Osteoblast (primary cell): ENCODE measurements at regions not wholly inside any gene's neighbourhood (a gene's known extent, or its start where the extent isn't known, plus 50 kb on each side); places are given as distances from the start of the nearest gene placed in this dataset.
A peak's percentile ranks its signal among the peaks of the same experiment; 100 is the strongest.

Source experiments
- DNase-seq: peaks from one replicate; pipeline ENCODE4 v3.0.0; 2011; ENCODE audit warnings: low spot score, mixed read lengths; ENCODE audit not compliant: insufficient read length; ENCODE audit errors: missing footprints
- H2AFZ ChIP-seq: 2 replicates; pipeline ENCODE4 v1.6.0; 2011; ENCODE audit warnings: mild to moderate bottlenecking, low read length
- H3K27ac ChIP-seq: 2 replicates; pipeline ENCODE4 v1.5.1; 2011; ENCODE audit warnings: mild to moderate bottlenecking, low read depth, low read length, moderate library complexity
- H3K27me3 ChIP-seq: 2 replicates; pipeline ENCODE4 v1.6.0; 2012; ENCODE audit warnings: mild to moderate bottlenecking, control low read depth, inconsistent platforms, low read length, moderate library complexity; ENCODE audit not compliant: insufficient read depth
- H3K36me3 ChIP-seq: 2 replicates; pipeline ENCODE4 v1.5.1; 2011; ENCODE audit warnings: mild to moderate bottlenecking, low read length, control low read depth, moderate library complexity; ENCODE audit not compliant: insufficient read depth
- H3K4me1 ChIP-seq: 2 replicates; pipeline ENCODE4 v1.5.1; 2011; ENCODE audit warnings: mild to moderate bottlenecking, low read length, control low read depth, moderate library complexity; ENCODE audit not compliant: insufficient read depth
- H3K4me2 ChIP-seq: 2 replicates; pipeline ENCODE4 v1.6.0; 2011; ENCODE audit warnings: mild to moderate bottlenecking, low read length; ENCODE audit not compliant: insufficient read depth
- H3K4me3 ChIP-seq: fragments of 200-600 bp; sonication (generic); 3 replicates; pipeline ENCODE4 v1.5.1; 2012; ENCODE audit warnings: mild to moderate bottlenecking, low read length, inconsistent platforms; ENCODE audit not compliant: insufficient read depth
- H3K79me2 ChIP-seq: 2 replicates; pipeline ENCODE4 v1.6.0; 2012; ENCODE audit warnings: mild to moderate bottlenecking, low read length, control low read depth, inconsistent platforms; ENCODE audit not compliant: insufficient read depth
- H3K9me3 ChIP-seq: 2 replicates; pipeline ENCODE4 v1.5.1; 2011; ENCODE audit warnings: low read depth, low read length, control low read depth
- H4K20me1 ChIP-seq: 2 replicates; pipeline ENCODE4 v1.6.0; 2012; ENCODE audit warnings: mild to moderate bottlenecking, low read length, control low read depth; ENCODE audit not compliant: insufficient read depth
- TF ChIP-seq, protein P1 (sequence below): IDR thresholded peaks from 2 replicates; pipeline ENCODE4 v1.5.1; 2011; ENCODE audit warnings: mild to moderate bottlenecking, low read depth, low read length, moderate library complexity; ENCODE audit errors: extremely low read depth

- no peaks in the 10 kb centered on the region for H3K36me3 ChIP-seq
- TF ChIP-seq, protein P1, sequence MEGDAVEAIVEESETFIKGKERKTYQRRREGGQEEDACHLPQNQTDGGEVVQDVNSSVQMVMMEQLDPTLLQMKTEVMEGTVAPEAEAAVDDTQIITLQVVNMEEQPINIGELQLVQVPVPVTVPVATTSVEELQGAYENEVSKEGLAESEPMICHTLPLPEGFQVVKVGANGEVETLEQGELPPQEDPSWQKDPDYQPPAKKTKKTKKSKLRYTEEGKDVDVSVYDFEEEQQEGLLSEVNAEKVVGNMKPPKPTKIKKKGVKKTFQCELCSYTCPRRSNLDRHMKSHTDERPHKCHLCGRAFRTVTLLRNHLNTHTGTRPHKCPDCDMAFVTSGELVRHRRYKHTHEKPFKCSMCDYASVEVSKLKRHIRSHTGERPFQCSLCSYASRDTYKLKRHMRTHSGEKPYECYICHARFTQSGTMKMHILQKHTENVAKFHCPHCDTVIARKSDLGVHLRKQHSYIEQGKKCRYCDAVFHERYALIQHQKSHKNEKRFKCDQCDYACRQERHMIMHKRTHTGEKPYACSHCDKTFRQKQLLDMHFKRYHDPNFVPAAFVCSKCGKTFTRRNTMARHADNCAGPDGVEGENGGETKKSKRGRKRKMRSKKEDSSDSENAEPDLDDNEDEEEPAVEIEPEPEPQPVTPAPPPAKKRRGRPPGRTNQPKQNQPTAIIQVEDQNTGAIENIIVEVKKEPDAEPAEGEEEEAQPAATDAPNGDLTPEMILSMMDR: no peak
- no peaks in the 10 kb centered on the region for H3K9me3 ChIP-seq
- peak overlapping the region; percentile 24 for H3K4me3 ChIP-seq
- peaks cover 34% of the 10 kb centered on the region for H3K4me1 ChIP-seq
- H3K4me2 ChIP-seq: peak overlapping the region; percentile 62
- no peaks in the 10 kb centered on the region for H4K20me1 ChIP-seq
- no peak overlapping the region for H2AFZ ChIP-seq
- peak overlapping the region; percentile 85 for H3K27ac ChIP-seq
- no peaks in the 10 kb centered on the region for H3K79me2 ChIP-seq
- H3K27me3 ChIP-seq: no peaks in the 10 kb centered on the region
- DNase-seq: peak; percentile 91
These were observed 175.9 kb downstream of the SOX4 start for GRCh38 chr6:21769405-21769861.

DNA sequence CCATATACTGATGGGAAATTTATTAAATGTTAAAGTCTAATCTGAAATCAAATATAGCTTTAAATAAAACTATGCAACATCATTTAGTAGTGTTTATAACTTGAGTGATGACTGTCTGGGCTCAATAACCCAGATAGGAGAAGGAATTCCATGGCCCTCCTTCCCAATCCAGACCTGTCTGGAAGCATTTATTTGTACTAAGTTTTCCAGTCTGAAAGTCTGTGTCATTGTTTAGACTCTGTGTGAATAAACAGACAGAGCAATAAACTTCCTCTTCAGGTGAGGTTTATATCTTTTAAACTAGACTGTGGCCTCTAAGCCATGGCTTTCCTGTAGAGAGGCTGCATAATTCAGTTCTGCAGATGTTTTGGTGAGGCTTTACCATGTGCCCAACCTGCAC lies 176.4 kb downstream of the SOX4 start:
- Histone ChIP-seq H3K9me3 (no peaks in the 10 kb centered on the region), H3K27me3 (no peaks in the 10 kb centered on the region), H3K4me1 (peaks cover 34% of the 10 kb centered on the region), H3K4me2 (peak overlapping the region; percentile 62), H3K4me3 (no peak overlapping the region), H2AFZ (no peak overlapping the region), H4K20me1 (no peaks in the 10 kb centered on the region), H3K79me2 (no peaks in the 10 kb centered on the region), H3K27ac (peak overlapping the region; percentile 85), H3K36me3 (no peaks in the 10 kb centered on the region)
- TF ChIP-seq, protein P1: no peak
- DNase-seq: no peak

DNA sequence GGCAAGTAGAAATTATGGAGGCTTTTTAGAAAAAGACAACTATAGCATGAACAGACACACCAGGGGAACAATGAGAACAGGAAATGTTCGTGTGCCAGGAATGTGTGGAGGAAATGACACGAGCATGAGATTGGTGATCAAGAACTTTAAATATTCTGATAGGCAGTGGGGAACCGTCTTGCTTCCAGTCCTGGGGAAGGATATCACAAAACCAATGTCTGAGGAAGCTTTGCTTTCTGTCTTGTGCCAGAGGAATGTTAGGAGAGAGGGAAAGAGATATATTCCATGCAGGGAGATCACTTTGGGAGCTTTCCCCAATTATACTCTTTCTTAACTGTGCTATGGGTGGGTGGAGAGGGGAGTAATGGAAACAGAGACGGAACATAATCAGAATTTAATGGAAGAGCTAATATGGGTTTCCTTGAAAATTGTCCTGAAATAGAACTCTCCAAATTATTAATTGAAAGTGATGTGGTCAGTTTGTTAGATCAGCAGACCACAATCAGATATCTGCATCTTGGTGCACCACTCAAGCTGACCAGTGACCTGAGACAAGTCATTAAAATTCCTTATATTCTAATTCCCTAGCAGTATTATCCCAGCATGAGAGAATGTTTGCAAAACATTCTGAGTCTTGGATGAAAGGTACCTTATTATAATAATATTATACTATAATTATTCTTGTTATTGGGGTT lies 178.2 kb downstream of the SOX4 start:
- TF ChIP-seq, protein P1: no peak
- Histone ChIP-seq H3K36me3 (no peaks in the 10 kb centered on the region), H4K20me1 (no peaks in the 10 kb centered on the region), H3K4me2 (no peak overlapping the region), H3K4me3 (no peak overlapping the region), H3K9me3 (no peaks in the 10 kb centered on the region), H3K4me1 (peaks cover 34% of the 10 kb centered on the region), H3K79me2 (no peaks in the 10 kb centered on the region), H3K27me3 (no peaks in the 10 kb centered on the region), H2AFZ (peak overlapping the region; percentile 75), H3K27ac (no peak overlapping the region)
- DNase-seq: no peak

DNA sequence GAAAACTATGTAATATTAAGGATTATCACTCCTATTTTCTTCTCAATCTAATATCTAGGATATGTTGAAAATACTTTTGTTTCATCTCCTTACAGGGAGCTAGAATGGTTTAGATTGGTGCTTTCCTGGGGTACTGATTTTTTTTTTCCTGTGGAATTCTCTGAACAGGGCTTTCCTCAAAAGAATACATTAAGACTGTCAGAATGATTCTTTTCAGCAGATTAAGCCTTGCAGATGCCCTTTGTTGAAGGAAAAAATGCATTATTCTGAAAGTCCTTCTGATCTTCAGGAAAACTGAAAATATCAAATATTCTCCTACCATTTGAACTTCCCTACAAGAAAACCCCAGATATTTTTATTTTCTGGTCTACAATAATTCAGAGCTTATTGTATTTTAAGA lies 178.9 kb downstream of the SOX4 start:
- Histone ChIP-seq H2AFZ (no peak overlapping the region), H3K4me1 (peaks cover 34% of the 10 kb centered on the region), H3K27ac (no peak overlapping the region), H3K9me3 (no peaks in the 10 kb centered on the region), H3K27me3 (no peaks in the 10 kb centered on the region), H3K79me2 (no peaks in the 10 kb centered on the region), H3K36me3 (no peaks in the 10 kb centered on the region), H3K4me3 (no peak overlapping the region), H3K4me2 (no peak overlapping the region), H4K20me1 (no peaks in the 10 kb centered on the region)
- TF ChIP-seq, protein P1: no peak
- DNase-seq: no peak
